CD4-positive, alpha-beta T cell (primary cell): ENCODE measurements at regions not wholly inside any gene's neighbourhood (a gene's known extent, or its start where the extent isn't known, plus 50 kb on each side); places are given as distances from the start of the nearest gene placed in this dataset.
"Not testable (repeated sequence)": the region's sequence is repeated elsewhere in the genome, so short reads cannot be mapped to it uniquely, and the experiment has no call there.

Experiments
- ATAC-seq: fragments of 200-7000 bp; cut with Tn5 transposase; one replicate; pipeline ENCODE4 v1.10.0; 2022; ENCODE audit warnings: mild to moderate bottlenecking; ENCODE audit not compliant: poor library complexity
- CTCF ChIA-PET: fragments of 350-600 bp; sonication (Branson Sonifier 250); formaldehyde crosslinking; loops from one replicate; lab custom pipeline; 2021; ENCODE audit warnings: antibody characterized with exemption, inconsistent platforms; lab: Charles Lee
- POLR2A ChIA-PET: fragments of 350-600 bp; sonication (Branson Sonifier 250); formaldehyde crosslinking; loops from one replicate; lab custom pipeline; 2021; ENCODE audit warnings: antibody characterized with exemption, inconsistent platforms; lab: Charles Lee
- DNase-seq, 14 experiments: peaks; one replicate each; pipeline ENCODE4 v3.0.0-alpha.2; 2013 to 2020; ENCODE audit warnings: mixed read lengths in 2 of 14
- H3K27ac ChIP-seq, 2 donors: one replicate each; pipeline versions ENCODE4 v1.5.1 to v1.7.0; 2013; ENCODE audit warnings: low read length in 2 of 2, low read depth in 1 of 2, mild to moderate bottlenecking in 1 of 2
- H3K27me3 ChIP-seq, 2 experiments: 1 replicate in 1 of 2; 2 replicates in 1 of 2; pipeline versions ENCODE4 v1.6.1 to v1.7.0; 2013; ENCODE audit warnings: low read length in 2 of 2, control low read depth in 1 of 2, mild to moderate bottlenecking in 1 of 2, moderate library complexity in 1 of 2; ENCODE audit not compliant: insufficient read depth in 2 of 2, control insufficient read depth in 1 of 2
- H3K36me3 ChIP-seq: one replicate; pipeline ENCODE4 v1.6.1; 2013; ENCODE audit warnings: low read length, control low read depth; ENCODE audit not compliant: insufficient read depth
- H3K4me1 ChIP-seq: one replicate; pipeline ENCODE4 v1.6.1; 2013; ENCODE audit warnings: low read length, control low read depth; ENCODE audit not compliant: insufficient read depth
- H3K4me3 ChIP-seq: one replicate; pipeline ENCODE4 v1.5.1; 2013; ENCODE audit warnings: mild to moderate bottlenecking, low read length, moderate library complexity
- H3K9me3 ChIP-seq, 2 experiments: 1 replicate in 1 of 2; 2 replicates in 1 of 2; pipeline versions ENCODE4 v1.6.1 to v1.7.0; 2013; ENCODE audit warnings: low read length in 2 of 2, mild to moderate bottlenecking in 2 of 2, control low read depth in 1 of 2, moderate library complexity in 1 of 2; ENCODE audit not compliant: control insufficient read depth in 1 of 2, insufficient read depth in 1 of 2
- H3K27ac Mint-ChIP-seq: one replicate; pipeline ENCODE4 v1.8.0; 2020; ENCODE audit warnings: mixed read lengths
- H3K27me3 Mint-ChIP-seq: one replicate; pipeline ENCODE4 v1.8.0; 2021; ENCODE audit warnings: mixed read lengths
- H3K36me3 Mint-ChIP-seq: one replicate; pipeline ENCODE4 v1.8.0; 2021; ENCODE audit warnings: low read depth, mixed read lengths
- H3K4me1 Mint-ChIP-seq: one replicate; pipeline ENCODE4 v1.8.0; 2021; ENCODE audit warnings: low read depth, mixed read lengths
- H3K4me3 Mint-ChIP-seq: one replicate; pipeline ENCODE4 v1.8.0; 2020; ENCODE audit warnings: mild to moderate bottlenecking, mixed read lengths
- H3K9me3 Mint-ChIP-seq: one replicate; pipeline ENCODE4 v1.8.0; 2020; ENCODE audit warnings: mixed read lengths
- CTCF ChIP-seq: fragments of 200-600 bp; IDR thresholded peaks from one replicate; pipeline ENCODE4 v1.8.0; 2022; ENCODE audit warnings: antibody characterized with exemption, mild to moderate bottlenecking
- intact Hi-C, 2 experiments: fragments of 100-400 bp; cut with DNase I in 1 of 2; cut with micrococcal nuclease in 1 of 2; formaldehyde crosslinking; loops; one replicate each; pipeline versions ENCODE4 v1.15.1 to v1.9.0; 2023 to 2025; cut with DNase I, micrococcal nuclease

GRCh38 chr12:95371571-95371970, 102.4 kb upstream of the METAP2 start:
- no peak overlapping the region for H3K4me3 Mint-ChIP-seq

GRCh38 chr12:95379481-95379880, 94.5 kb upstream of the METAP2 start:
- H3K36me3 ChIP-seq, H3K4me1 Mint-ChIP-seq, H3K27me3 ChIP-seq, DNase-seq, H3K27me3 Mint-ChIP-seq, H3K27ac Mint-ChIP-seq, H3K9me3 Mint-ChIP-seq, POLR2A ChIA-PET, H3K36me3 Mint-ChIP-seq, intact Hi-C loops, ATAC-seq, H3K9me3 ChIP-seq, CTCF ChIA-PET, H3K4me3 ChIP-seq, H3K27ac ChIP-seq, H3K4me3 Mint-ChIP-seq, H3K4me1 ChIP-seq: not testable (repeated sequence)

More at GRCh38 chr12:95371571-95371970, 102.4 kb upstream of the METAP2 start:
- H3K9me3 Mint-ChIP-seq, result no peaks in the 10 kb centered on the region
- POLR2A ChIA-PET, result no interaction called here
- no peak for DNase-seq
- H3K4me1 ChIP-seq, result no peaks in the 10 kb centered on the region
- no peak for ATAC-seq
- no peaks in the 10 kb centered on the region for H3K27me3 ChIP-seq
- H3K27ac ChIP-seq, result no peak overlapping the region
- no peaks in the 10 kb centered on the region for H3K36me3 Mint-ChIP-seq
- no peaks in the 10 kb centered on the region for H3K9me3 ChIP-seq
- H3K4me3 ChIP-seq, result no peak overlapping the region
- TF ChIP-seq CTCF, result no peak
- CTCF ChIA-PET, result no interaction called here
- H3K27ac Mint-ChIP-seq, result no peak overlapping the region
- intact Hi-C loops, result no loop called here
- H3K36me3 ChIP-seq, result no peaks in the 10 kb centered on the region
- no peaks in the 10 kb centered on the region for H3K4me1 Mint-ChIP-seq
- H3K27me3 Mint-ChIP-seq, result no peaks in the 10 kb centered on the region

- DNase-seq, H3K27me3 Mint-ChIP-seq, CTCF ChIA-PET, H3K9me3 ChIP-seq, H3K4me3 ChIP-seq, H3K27ac ChIP-seq, H3K4me3 Mint-ChIP-seq, H3K36me3 Mint-ChIP-seq, ATAC-seq, intact Hi-C loops, POLR2A ChIA-PET, H3K27me3 ChIP-seq, H3K27ac Mint-ChIP-seq, H3K4me1 Mint-ChIP-seq, H3K9me3 Mint-ChIP-seq, H3K36me3 ChIP-seq, H3K4me1 ChIP-seq: not testable (repeated sequence)
Observed at GRCh38 chr12:95380334-95380733, 93.6 kb upstream of the METAP2 start.

GRCh38 chr12:95380997-95381786, 92.8 kb upstream of the METAP2 start:
- Mint-ChIP-seq H3K36me3 (no peaks in the 10 kb centered on the region), H3K9me3 (no peaks in the 10 kb centered on the region), H3K4me3 (no peak overlapping the region), H3K4me1 (no peaks in the 10 kb centered on the region), H3K27ac (no peak overlapping the region), H3K27me3 (no peaks in the 10 kb centered on the region)
- ATAC-seq (no peak), DNase-seq (no peak)
- TF ChIP-seq CTCF, result no peak
- Histone ChIP-seq H3K4me3 (no peak overlapping the region), H3K4me1 (no peaks in the 10 kb centered on the region), H3K27ac (no peak overlapping the region), H3K27me3 (no peaks in the 10 kb centered on the region), H3K9me3 (no peaks in the 10 kb centered on the region), H3K36me3 (no peaks in the 10 kb centered on the region)
- ChIA-PET POLR2A (no interaction called here), CTCF (no interaction called here)
- intact Hi-C loops, result no loop called here

GRCh38 chr12:95383920-95384319, 90.0 kb upstream of the METAP2 start:
- H3K27me3 ChIP-seq, POLR2A ChIA-PET, H3K4me3 ChIP-seq, H3K36me3 ChIP-seq, CTCF ChIA-PET, H3K27ac ChIP-seq, H3K36me3 Mint-ChIP-seq, H3K9me3 ChIP-seq, ATAC-seq, H3K4me3 Mint-ChIP-seq, H3K27me3 Mint-ChIP-seq, H3K4me1 Mint-ChIP-seq, H3K9me3 Mint-ChIP-seq, H3K27ac Mint-ChIP-seq, intact Hi-C loops, DNase-seq, H3K4me1 ChIP-seq: not testable (repeated sequence)
